Upper lobe of left lung (tissue), 4 donors: ENCODE measurements at regions not wholly inside any gene's neighbourhood (a gene's known extent, or its start where the extent isn't known, plus 50 kb on each side); places are given as distances from the start of the nearest gene placed in this dataset.

Experiments
- CTCF ChIP-seq, 6 experiments: fragments of 450-650 bp in 4 of 6; fragments of 200-600 bp in 2 of 6; sonication (generic) in 2 of 6; IDR thresholded peaks; one replicate each; pipeline ENCODE4 v1.5.1; 2016 to 2019; ENCODE audit warnings: antibody characterized with exemption in 6 of 6
- EP300 ChIP-seq, 4 donors: sonication (generic); formaldehyde crosslinking; IDR thresholded peaks; one replicate each; pipeline ENCODE4 v1.5.1; 2017; ENCODE audit warnings: antibody characterized with exemption in 4 of 4, control low read depth in 2 of 4
- POLR2A ChIP-seq, 4 donors: fragments of 450-650 bp; IDR thresholded peaks; one replicate each; pipeline ENCODE4 v1.5.1; 2016 to 2017; ENCODE audit warnings: antibody characterized with exemption in 4 of 4, mild to moderate bottlenecking in 2 of 4

DNA sequence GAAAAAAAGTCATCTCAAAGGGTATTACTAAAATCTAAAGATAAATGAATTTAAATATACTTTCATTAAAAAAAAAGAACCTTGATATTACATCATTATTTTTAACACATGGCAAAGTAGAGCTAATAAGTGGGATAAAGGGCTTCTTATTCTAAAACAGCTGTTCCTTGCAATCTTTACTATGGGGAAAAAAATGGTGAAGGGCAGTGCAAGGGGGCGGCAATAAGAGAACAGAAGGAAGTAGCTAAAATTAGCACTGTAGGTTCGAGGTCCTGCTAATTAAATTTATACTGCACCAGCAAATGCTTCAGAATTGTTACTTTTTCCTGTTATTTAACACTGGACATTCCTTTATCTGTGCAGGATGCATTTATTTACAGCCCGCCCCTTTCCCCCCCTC is 89.4 kb upstream of the HPF1 start:
- no peak for TF ChIP-seq CTCF (IDR thresholded peaks at IDR 0.05)
- TF ChIP-seq EP300 (IDR thresholded peaks at IDR 0.05) = no peak
- TF ChIP-seq POLR2A (IDR thresholded peaks at IDR 0.05) = no peak
